H1 (cell line): ENCODE measurements at regions not wholly inside any gene's neighbourhood (a gene's known extent, or its start where the extent isn't known, plus 50 kb on each side); places are given as distances from the start of the nearest gene placed in this dataset.

Experiments used
- CEBPB ChIP-seq: IDR thresholded peaks from 2 replicates; pipeline ENCODE4 v1.6.1; 2012; ENCODE audit warnings: low read depth, low read length
- CHD2 ChIP-seq: IDR thresholded peaks from 2 replicates; pipeline ENCODE4 v1.6.1; 2012; ENCODE audit warnings: low read length, improper control_type of control experiment
- CTCF ChIP-seq, 3 experiments: IDR thresholded peaks; 1 replicate in 2 of 3; 2 replicates in 1 of 3; pipeline versions ENCODE4 v1.5.1 to v1.6.1; 2011; ENCODE audit warnings: low read length in 3 of 3, mild to moderate bottlenecking in 3 of 3, inconsistent platforms in 2 of 3, low read depth in 1 of 3, moderate library complexity in 1 of 3; ENCODE audit not compliant: insufficient read depth in 1 of 3; ENCODE audit errors: control extremely low read depth in 1 of 3
- EP300 ChIP-seq, 2 experiments: IDR thresholded peaks; 1 replicate in 1 of 2; 2 replicates in 1 of 2; pipeline ENCODE4 v1.6.1; 2011 to 2012; ENCODE audit warnings: low read depth in 2 of 2, low read length in 2 of 2, mild to moderate bottlenecking in 2 of 2, borderline replicate concordance in 1 of 2, inconsistent platforms in 1 of 2, moderate library complexity in 1 of 2
- EZH2 ChIP-seq: fragments of 200-600 bp; sonication (generic); IDR thresholded peaks from 2 replicates; pipeline ENCODE4 v1.7.1; 2012; ENCODE audit warnings: low read depth, mild to moderate bottlenecking, moderate library complexity, low read length, inconsistent platforms; ENCODE audit not compliant: severe bottlenecking
- NRF1 ChIP-seq: IDR thresholded peaks from 2 replicates; pipeline ENCODE4 v1.6.1; 2011; ENCODE audit warnings: mild to moderate bottlenecking, low read depth, low read length, improper control_type of control experiment
- RAD21 ChIP-seq, 2 experiments: IDR thresholded peaks in 1 of 2; conservative IDR thresholded peaks in 1 of 2; 2 replicates each; pipeline ENCODE4 v1.6.1; 2011; ENCODE audit warnings: low read depth in 2 of 2, low read length in 2 of 2, improper control_type of control experiment in 1 of 2, inconsistent platforms in 1 of 2, mild to moderate bottlenecking in 1 of 2, moderate library complexity in 1 of 2
- RBBP5 ChIP-seq: IDR thresholded peaks from 2 replicates; pipeline ENCODE4 v1.7.1; 2012; ENCODE audit warnings: low read depth, mild to moderate bottlenecking, inconsistent platforms, low read length, moderate library complexity, borderline replicate concordance
- RNF2 ChIP-seq: fragments of 200-900, 300-1000 bp; sonication (generic); IDR thresholded peaks from 2 replicates; pipeline ENCODE4 v1.7.1; 2016; ENCODE audit warnings: borderline replicate concordance, low read depth, mild to moderate bottlenecking, antibody characterized with exemption, low read length; ENCODE audit not compliant: poor library complexity, severe bottlenecking; ENCODE audit errors: missing control alignments
- SIN3A ChIP-seq, 2 experiments: IDR thresholded peaks in 1 of 2; conservative IDR thresholded peaks in 1 of 2; 2 replicates each; pipeline ENCODE4 v1.6.1; 2011 to 2012; ENCODE audit warnings: low read length in 2 of 2, improper control_type of control experiment in 1 of 2, low read depth in 1 of 2, mild to moderate bottlenecking in 1 of 2
- SP1 ChIP-seq: IDR thresholded peaks from 2 replicates; pipeline ENCODE4 v1.6.1; 2011; ENCODE audit warnings: low read depth, low read length
- TEAD4 ChIP-seq: IDR thresholded peaks from 2 replicates; pipeline ENCODE4 v1.6.1; 2012; ENCODE audit warnings: low read depth, low read length, inconsistent platforms, mixed read lengths
- ZNF274 ChIP-seq: IDR thresholded peaks from 2 replicates; pipeline ENCODE4 v1.7.0; 2012; ENCODE audit warnings: low read length, borderline replicate concordance; ENCODE audit errors: extremely low read depth
- TF ChIP-seq, protein P1 (sequence below): IDR thresholded peaks from 2 replicates; pipeline ENCODE4 v1.6.1; 2012; ENCODE audit warnings: inconsistent platforms

DNA sequence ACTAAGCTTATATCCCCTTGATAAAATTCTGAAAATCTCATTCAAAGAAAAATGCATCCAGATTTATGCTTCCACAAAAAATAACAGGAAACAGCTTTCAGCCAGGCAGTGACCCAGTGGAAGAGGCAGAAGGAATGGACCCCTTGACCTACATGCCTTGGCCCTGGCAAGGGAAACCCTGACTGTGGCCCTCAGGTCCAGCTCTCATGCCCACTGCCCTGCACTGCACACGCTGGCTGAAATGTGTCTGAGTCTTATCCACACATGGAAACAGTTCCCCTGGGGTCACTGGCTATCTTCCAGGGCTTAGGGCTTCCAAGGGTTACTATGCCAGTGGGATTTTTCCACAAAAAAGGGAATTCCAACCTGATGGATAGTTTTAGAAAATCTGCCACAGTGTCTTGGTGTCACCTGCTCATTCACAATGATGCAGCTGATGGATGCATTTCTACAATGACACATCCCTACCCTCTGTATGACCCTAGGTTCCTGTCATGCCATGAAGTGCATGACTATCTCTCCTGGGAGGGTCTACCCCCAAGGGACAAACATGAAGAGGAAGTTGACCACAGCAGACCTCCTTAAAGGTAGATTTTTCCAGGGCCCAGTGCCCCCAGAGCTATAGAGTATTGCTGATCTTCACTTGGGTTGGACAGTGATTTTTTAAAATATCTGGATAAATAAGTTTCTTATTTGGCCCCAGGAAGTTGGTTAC, 121.9 kb upstream of the CD93 start:
- TF ChIP-seq ZNF274, result no peak
- no peak for TF ChIP-seq SP1
- TF ChIP-seq, protein P1, sequence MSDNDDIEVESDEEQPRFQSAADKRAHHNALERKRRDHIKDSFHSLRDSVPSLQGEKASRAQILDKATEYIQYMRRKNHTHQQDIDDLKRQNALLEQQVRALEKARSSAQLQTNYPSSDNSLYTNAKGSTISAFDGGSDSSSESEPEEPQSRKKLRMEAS, result no peak
- no peak for TF ChIP-seq CEBPB
- no peak for TF ChIP-seq EP300 (IDR thresholded peaks at IDR 0.05; ENCODE audit: borderline replicate concordance in 1 of 2, low read depth in 2 of 2, low read length in 2 of 2)
- no peak for TF ChIP-seq CTCF (IDR thresholded peaks at IDR 0.05; ENCODE audit: control extremely low read depth in 1 of 3, insufficient read depth in 1 of 3, low read depth in 1 of 3, low read length in 3 of 3)
- TF ChIP-seq RNF2, result no peak
- no peak for TF ChIP-seq RBBP5
- no peak for TF ChIP-seq NRF1
- no peak for TF ChIP-seq TEAD4
- TF ChIP-seq CHD2, result no peak
- TF ChIP-seq RAD21 (IDR thresholded peaks at IDR 0.05 in 1 of 2, conservative IDR thresholded peaks at IDR 0.05 in 1 of 2; ENCODE audit: low read depth in 2 of 2, low read length in 2 of 2), result no peak
- no peak for TF ChIP-seq SIN3A (conservative IDR thresholded peaks at IDR 0.05 in 1 of 2, IDR thresholded peaks at IDR 0.05 in 1 of 2; ENCODE audit: low read depth in 1 of 2, low read length in 2 of 2)
- no peak for TF ChIP-seq EZH2
